ENCODE measurements at regions not wholly inside any gene's neighbourhood (a gene's known extent, or its start where the extent isn't known, plus 50 kb on each side); places are given as distances from the start of the nearest gene placed in this dataset.
"Not testable (repeated sequence)": the region's sequence is repeated elsewhere in the genome, so short reads cannot be mapped to it uniquely, and the experiment has no call there.

DNA sequence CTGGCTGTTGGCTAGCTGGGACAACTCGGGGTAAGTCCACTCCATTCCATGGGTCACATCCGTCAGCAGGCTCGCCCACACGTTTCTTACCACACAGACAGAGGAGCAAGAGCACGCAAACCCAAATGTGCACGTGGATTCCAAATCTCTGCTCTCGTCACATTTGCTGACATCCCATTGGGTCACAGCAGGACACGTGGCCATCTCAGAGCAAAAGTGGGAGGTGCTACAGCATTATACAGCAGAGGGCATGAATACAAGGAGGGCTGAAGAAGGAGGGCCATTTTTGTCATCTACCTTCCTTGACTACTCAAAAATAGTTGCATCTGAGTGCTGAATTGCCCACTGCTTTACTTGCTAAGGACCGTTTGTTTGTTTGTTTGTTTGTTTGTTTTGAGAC, 84.7 kb downstream of the RBBP6 start:
- in situ Hi-C loops (cut with HindIII; ENCODE audit: low pct_unique_long_range_greater_than_20kb, low sequenced_read_pairs), result no loop called here
- DNase-seq (ENCODE audit: low read depth), result no peak

DNA sequence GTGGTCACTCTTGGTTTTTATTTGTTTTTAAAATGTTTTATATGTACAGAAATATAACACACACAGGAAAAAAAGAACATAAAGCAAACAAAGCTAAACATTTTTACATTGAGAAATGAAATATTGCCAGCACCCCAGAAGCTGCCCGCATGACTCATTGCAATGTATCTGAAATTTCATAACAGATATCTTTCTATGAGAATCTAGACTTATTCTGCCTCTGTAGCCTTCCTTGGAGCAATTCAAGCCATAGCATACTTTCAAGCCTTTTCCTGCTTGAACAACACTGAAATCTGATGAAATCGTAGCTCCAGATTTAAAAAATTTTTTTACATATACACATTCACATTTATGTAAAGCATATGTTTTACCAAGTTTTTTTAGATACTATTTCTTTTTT, 86.9 kb downstream of the RBBP6 start:
- no peak for DNase-seq (ENCODE audit: low read depth)
- in situ Hi-C loops (cut with HindIII; ENCODE audit: low pct_unique_long_range_greater_than_20kb, low sequenced_read_pairs), result no loop called here

DNA sequence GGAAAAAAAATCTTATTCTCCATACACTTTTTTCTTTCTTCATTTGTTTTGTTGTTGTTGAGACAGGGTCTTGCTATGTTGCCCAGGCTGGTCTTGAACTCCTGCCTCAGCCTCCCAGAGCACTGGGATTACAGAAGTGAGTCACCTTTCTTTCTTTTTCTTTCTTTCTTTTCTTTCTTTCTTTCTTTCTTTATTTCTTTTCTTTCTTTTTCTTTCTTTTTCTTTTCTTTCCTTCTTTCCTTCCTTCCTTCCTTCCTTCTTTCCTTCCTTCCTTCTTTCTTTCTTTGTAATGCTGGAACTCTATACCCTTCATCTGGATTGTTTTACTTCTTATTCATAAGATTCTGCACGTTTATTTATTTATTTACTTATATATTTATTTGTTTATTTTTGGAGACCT, 94.5 kb upstream of the TNRC6A start:
- in situ Hi-C loops (cut with HindIII; ENCODE audit: low pct_unique_long_range_greater_than_20kb, low sequenced_read_pairs), result no loop called here
- no peak for DNase-seq (ENCODE audit: low read depth)

DNA sequence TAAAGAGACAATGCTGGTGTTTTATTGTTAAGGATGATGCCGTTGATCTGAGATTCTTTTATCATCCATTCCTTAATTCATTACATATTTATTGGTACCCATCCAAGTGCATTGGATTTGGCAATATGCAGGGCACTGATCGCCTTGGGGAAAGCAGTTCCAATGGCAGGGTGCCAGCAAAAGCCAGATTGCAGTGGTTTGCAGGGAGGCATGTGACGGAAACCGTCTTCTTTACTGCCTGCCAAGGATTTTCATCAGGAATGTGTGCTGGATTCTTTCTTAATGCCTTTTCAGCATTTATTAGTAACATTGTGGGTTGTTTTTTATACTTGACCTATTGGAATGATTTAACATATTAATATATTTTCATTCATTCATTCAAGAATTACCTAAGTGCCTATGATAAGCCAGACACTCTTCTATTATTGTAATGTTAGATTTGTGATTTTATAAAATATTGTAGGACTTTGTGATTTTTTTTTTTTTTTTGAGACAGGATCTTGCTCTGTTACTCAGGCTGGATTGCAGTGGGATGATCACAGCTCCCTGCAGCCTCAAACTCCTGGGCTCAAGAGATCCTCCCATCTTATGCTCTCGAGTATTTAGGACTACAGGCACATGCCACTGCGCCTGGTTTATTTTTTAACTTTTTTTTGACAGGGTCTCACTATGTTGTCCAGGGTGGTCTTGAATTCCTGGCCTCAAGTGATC, 93.4 kb upstream of the TNRC6A start:
- in situ Hi-C loops (cut with HindIII; ENCODE audit: low pct_unique_long_range_greater_than_20kb, low sequenced_read_pairs), result no loop called here
- DNase-seq (ENCODE audit: low read depth), result peak; percentile 89

DNA sequence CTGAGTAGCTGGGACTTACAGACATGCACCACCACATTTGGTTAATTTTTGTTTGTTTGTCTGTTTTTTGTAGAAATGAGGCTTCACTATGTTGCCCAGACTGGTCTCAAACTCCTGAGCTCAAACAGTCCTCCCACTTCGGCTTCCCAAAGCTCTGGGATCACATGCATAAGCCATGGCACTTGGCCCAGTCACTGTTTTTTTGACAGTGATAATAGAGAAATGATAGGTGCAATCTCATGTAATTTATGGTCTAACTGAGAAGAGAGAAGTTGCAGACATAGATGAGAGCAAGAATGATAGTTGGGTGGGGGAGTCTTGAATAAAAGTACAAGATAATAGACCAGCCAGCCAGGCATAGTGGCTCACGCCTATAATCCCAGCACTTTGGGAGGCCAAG, 89.7 kb upstream of the TNRC6A start:
- DNase-seq (ENCODE audit: low read depth), result no peak
- in situ Hi-C loops (cut with HindIII; ENCODE audit: low pct_unique_long_range_greater_than_20kb, low sequenced_read_pairs), result no loop called here

DNA sequence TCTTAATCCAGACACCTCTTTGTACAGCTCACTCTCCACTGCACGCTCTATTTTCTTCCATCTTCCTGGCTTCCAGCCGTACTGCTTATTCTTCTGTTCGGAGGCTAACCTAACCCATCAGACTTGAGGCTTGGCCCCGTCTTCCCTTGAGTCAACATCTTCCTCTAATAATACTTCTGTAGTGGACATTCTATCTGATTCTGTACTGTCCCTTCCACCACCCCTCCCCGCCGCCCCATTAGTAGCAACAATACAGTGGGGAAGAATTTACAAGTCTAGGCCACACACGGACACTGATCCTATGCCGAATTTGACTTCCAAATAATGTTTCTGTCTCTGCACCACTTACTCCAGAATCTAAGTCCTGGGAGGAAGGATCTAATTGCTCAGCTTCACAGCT, 86.0 kb upstream of the TNRC6A start:
- in situ Hi-C loops (cut with HindIII; ENCODE audit: low pct_unique_long_range_greater_than_20kb, low sequenced_read_pairs), result no loop called here
- DNase-seq (ENCODE audit: low read depth), result no peak

DNA sequence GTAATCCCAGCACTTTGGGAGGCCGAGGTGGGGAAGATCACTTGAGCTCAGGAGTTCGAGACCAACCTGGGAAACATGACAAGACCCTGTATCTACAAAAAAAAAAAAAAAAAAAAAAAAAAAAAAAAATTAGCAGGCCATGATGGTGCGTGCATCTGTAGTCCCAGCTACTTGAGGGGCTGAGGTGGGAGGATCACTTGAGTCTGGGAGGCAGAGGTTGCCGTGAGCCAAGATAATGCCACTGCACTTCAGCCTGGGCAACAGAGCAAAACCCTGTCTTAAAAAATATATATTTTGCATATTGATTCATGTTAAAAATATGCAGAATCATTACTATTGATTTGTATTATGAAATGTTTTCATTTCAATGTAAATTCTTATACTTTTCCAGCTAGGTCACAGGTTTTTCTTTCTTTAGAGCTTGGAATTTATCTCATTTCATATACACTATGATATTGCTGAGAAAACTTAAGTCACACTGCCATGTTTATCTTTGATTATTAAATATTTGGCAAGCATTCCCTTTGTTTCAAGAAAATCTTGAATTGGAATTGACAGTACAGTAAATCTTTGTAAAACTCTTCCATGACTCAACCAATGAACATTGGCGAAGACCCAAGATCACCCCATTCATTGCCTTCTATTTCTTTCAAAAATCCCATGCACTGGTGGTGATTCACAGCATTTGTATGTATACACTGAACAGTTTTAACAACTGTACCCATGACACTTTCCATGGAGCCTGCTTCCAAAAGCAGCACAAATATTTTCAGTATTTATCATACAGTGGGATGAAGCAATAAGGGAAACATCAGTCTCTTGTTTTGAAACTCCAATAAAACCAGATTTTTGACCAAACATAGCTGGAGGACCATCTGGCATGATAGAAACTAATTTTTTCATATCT, 83.5 kb upstream of the TNRC6A start:
- DNase-seq (ENCODE audit: low read depth), result peak; percentile 85

DNA sequence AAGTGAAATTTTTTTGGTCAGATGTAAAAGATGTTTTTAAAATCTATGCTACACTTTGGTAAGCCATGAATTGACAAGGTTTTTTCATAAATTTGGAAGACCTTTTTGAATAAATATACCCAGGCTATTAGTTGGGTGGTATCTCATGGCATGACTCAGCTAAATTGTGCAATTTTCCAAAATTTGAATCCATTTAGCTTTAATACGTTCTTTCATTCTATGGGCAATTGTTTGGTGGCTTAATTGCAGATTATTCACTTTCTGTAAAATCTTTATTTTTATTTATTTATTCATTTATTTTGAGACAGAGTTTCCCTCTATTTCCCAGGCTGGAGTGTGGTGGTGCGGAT, 82.8 kb upstream of the TNRC6A start:
- in situ Hi-C loops (cut with HindIII; ENCODE audit: low pct_unique_long_range_greater_than_20kb, low sequenced_read_pairs), result no loop called here
- no peak for DNase-seq (ENCODE audit: low read depth)

More for the DNA sequence above, 83.5 kb upstream of the TNRC6A start:
- in situ Hi-C loops (cut with HindIII; ENCODE audit: low pct_unique_long_range_greater_than_20kb, low sequenced_read_pairs), result no loop called here

DNA sequence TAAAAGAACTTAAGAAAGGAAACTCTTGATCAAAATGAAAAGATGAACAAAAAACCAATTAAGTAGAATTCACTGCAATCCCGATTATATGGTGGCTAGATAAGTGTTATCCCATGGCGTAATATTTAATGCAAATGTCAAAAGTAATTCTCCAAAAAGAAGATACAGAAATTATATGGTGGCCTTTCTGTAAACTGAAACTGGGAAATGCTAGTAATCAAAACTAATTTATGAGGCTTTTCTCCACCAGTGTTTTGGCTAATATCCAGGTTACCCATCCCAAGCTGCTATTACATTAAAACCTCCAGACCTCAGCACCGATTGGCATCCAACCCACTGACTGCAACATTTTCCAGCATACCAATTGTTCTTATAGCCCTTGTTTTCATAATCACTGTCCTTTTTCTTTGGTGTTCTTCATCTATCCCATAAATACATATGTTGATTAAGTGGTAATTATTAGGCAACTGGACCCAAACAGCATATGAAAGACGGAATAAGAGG, 77.2 kb upstream of the TNRC6A start:
- in situ Hi-C loops (cut with HindIII; ENCODE audit: low pct_unique_long_range_greater_than_20kb, low sequenced_read_pairs), result no loop called here
- DNase-seq (ENCODE audit: low read depth), result no peak

DNA sequence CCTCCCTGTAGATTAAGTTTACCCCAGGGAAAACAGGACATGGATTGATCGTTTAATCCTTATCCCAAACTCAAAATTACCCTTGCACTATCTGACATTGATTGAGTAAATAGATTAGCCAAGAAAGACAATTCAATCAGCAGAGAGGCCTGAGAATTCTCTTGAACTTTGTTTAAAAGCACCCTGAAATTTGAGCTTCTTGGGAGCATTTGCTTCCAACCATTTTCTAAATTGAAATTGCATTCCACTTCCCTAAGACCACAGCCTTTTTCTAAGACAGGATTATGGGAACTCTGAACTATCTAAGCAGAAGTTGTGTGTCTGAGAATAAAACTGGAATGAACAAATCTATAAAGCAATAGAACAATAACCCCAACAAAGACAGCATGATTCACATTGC, 76.6 kb upstream of the TNRC6A start:
- in situ Hi-C loops (cut with HindIII; ENCODE audit: low pct_unique_long_range_greater_than_20kb, low sequenced_read_pairs), result no loop called here
- no peak for DNase-seq (ENCODE audit: low read depth)

DNA sequence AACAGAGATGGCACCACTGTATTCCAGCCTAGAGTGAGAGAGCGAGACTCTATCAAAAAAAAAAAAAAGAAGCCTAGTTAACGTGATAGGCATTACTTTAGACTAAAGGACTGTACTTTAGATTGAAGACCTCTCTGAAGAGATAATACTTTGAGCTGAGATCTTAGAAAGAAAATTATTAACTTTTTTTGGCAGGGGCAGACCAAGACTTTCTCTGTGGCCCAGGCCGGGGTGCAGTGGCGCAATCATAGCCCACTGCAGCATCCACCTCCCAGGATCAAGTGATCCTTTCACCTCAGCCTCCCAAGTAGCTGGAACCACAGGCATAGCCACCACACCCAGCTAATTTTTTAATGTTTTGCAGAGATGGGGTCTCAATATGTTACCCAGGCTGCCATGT, 75.7 kb upstream of the TNRC6A start:
- no peak for DNase-seq (ENCODE audit: low read depth)
- in situ Hi-C loops (cut with HindIII; ENCODE audit: low pct_unique_long_range_greater_than_20kb, low sequenced_read_pairs), result no loop called here

DNA sequence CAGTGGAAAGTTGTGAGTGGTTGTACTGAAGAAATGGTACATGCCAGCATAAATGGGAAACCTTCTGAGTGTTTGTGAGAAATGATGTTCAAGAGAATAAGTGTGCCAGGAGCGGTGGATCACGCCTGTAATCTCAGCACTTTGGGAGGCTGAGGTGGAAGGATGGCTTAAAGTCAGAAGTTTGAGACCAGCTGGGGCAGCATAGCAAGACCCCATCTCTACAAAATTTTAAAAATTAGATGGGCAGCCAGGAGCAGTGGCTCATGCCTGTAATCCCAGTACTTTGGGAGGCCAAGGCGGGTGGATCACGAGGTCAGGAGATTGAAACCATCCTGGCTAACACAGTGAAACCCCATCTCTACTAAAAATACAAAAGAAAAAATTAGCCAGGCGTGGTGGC, 63.5 kb upstream of the TNRC6A start:
- DNase-seq (ENCODE audit: low read depth); in situ Hi-C loops (cut with HindIII; ENCODE audit: low pct_unique_long_range_greater_than_20kb, low sequenced_read_pairs): not testable (repeated sequence)

DNA sequence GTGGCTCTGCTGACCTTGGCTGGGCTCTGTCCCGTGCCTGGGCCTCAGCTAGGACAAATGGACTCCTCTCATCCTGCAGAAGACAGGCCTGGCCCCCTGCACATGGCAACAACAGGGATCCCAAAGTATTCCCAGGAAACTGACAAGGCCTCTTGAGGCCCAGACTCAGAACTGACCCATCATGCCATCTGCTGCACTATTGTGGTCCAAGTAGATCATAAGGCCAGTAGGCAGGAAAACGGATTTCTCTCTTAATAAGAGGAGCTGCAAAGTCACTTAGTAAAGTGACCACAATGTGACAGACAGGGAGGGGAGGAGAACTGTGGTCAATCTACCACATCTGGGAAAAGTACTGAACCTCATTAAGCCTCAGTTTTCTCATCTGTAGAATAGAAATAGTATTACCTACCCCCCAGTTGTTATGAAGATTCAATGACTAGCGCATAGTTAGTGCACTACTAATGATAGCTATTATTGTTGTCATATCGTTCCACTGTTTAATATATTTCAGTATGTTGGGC, 62.1 kb upstream of the TNRC6A start:
- DNase-seq (ENCODE audit: low read depth), result no peak
- in situ Hi-C loops (cut with HindIII; ENCODE audit: low pct_unique_long_range_greater_than_20kb, low sequenced_read_pairs), result no loop called here

DNA sequence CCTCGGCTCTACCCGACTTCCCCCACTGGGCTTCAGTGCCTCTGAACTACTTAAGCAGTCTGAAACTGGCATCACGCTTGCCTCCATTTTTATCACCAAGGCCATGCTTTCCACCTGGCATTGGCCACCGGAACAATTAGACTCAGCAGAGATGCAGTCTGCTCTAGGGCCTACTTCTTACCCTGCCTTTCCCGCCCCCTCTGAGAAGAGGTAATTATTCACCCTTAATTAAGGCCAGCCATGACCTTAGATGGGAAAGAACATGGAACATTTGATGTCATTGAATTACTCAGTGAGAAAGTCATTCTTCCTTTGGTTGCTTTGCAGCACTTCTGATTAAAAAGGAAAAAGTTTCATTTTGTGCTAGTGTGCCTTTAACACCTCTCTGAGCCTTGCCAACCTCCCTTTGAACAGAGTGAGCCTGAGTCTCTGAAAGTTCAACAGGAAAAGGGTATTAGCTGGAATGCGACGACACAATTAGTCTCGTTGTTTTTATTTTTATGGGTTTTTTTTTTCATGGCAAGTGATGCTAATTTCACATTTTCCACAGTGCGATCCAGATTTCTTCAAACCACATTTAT, 60.9 kb upstream of the TNRC6A start:
- peak; percentile 52 for DNase-seq (ENCODE audit: low read depth)
- in situ Hi-C loops (cut with HindIII; ENCODE audit: low pct_unique_long_range_greater_than_20kb, low sequenced_read_pairs), result no loop called here

DNA sequence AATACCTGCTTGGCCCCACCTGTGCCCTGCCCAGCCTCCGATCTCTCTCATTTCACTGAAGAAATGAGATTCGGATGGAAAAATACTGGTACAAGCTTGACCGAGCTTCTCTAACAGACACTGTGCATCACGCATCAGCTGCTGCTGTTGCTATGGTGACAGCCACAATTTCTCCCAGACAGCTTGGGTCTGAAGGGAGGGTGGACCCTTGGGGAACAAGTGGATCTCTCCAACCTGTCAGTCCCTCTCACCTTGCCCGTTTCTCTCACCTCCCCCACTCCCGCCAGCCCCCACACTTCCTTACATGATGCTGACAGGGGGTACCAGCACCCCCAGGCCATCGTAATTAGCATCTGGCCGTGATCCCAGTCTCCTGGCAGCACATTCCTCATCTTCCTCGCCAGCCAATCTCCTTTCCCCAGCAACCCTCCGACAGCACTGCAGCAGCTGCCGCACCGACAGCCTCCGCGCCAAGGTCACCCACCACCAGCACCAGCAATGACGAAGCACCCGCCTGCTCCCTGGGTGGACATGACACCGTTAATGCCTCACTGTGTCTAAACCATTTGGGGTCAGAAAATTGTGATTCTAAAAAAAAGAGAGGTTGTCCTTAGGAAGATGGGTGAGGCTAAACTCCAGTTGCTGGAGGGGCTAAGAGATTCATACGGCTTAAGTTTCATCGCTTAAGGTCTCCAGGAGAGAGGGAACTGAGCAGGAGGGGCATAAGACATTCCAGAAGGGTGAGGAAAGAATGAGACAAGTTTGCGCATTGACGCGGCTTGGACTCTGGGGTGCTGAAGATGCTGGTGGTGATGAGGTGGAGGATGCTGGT, 58.6 kb upstream of the TNRC6A start:
- DNase-seq (ENCODE audit: low read depth), result peak; percentile 99
- in situ Hi-C loops (cut with HindIII; ENCODE audit: low pct_unique_long_range_greater_than_20kb, low sequenced_read_pairs), result no loop called here

DNA sequence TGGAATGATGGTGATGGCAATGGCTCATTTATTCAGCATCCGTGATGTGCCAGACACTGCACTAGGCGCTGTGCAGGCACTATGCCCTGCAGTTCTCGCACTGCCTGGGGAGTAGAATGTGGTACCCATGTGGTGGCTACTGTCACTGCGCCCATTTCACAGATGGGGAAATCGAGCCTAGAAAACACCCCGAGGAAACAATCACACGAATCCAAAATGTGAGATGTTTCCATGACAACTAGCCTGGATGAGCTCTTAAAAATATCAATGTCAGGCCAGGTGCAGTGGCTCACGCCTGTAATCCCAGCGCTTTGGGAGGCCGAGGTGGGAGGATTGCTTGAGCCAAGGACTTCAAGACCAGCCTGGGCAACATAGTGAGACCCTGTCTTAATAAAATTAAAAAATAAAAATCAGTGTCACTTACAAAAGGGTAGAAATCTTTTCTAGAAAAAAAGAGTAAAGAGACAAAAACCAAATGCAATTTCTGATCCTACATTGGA, 57.9 kb upstream of the TNRC6A start:
- no peak for DNase-seq (ENCODE audit: low read depth)
- in situ Hi-C loops (cut with HindIII; ENCODE audit: low pct_unique_long_range_greater_than_20kb, low sequenced_read_pairs), result no loop called here

DNA sequence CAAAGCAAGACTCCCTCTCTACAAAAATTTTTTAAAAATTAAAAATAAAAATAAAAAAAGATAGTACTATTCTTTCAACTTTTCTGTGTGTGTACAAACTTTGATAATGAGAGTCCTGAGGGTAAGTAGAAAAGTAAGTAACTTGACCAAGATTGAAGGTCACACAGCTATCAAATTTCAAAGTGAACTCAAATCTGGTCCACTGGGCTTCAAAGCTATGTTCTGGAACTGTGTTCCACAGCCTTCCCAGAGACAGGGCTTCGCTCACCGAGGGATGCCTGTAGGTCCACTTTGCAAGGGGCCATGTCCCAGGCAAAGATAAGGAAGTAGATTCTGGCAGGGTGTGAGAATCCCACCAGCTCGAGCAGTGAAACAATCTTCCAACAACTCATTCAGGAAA, 56.3 kb upstream of the TNRC6A start:
- DNase-seq (ENCODE audit: low read depth), result no peak
- in situ Hi-C loops (cut with HindIII; ENCODE audit: low pct_unique_long_range_greater_than_20kb, low sequenced_read_pairs), result no loop called here

DNA sequence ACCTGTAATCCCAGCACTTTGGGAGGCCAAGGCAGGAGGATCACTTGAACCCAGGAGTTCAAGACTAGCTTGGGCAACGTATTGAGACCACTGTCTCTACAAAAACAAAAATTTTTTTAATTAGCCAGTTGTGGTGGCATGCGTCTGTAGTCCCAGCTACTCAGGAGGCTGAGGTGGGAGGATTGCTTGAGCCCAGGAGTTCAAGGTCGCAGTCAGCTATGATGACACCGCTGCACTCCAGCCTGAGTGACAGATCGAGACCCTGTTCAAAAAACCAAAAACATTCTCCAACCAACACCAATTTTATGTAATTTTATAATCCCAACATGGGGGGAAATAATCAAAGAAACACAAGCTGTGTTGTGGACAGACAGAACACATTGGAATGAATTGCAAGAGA, 54.6 kb upstream of the TNRC6A start:
- DNase-seq (ENCODE audit: low read depth), result no peak
- in situ Hi-C loops (cut with HindIII; ENCODE audit: low pct_unique_long_range_greater_than_20kb, low sequenced_read_pairs), result no loop called here

Data from Caki2 (cell line).